SK-N-SH (cell line): ENCODE measurements at regions not wholly inside any gene's neighbourhood (a gene's known extent, or its start where the extent isn't known, plus 50 kb on each side); places are given as distances from the start of the nearest gene placed in this dataset.

Source experiments
- CHD2 ChIP-seq: fragments of 150-350 bp; IDR thresholded peaks from 2 replicates; pipeline ENCODE4 v1.6.1; 2018; ENCODE audit warnings: low read length; ENCODE audit not compliant: partially characterized antibody
- ELF1 ChIP-seq: IDR thresholded peaks from 2 replicates; pipeline ENCODE4 v1.4.0; 2012
- EZH2phosphoT487 ChIP-seq: fragments of 200-600 bp; sonication (generic); IDR thresholded peaks from 2 replicates; pipeline ENCODE4 v1.6.1; 2017; ENCODE audit warnings: low read depth, mixed run types, mild to moderate bottlenecking, antibody characterized with exemption, moderate library complexity, borderline replicate concordance
- FOSL2 ChIP-seq: IDR thresholded peaks from 2 replicates; pipeline ENCODE4 v1.4.0; 2012; ENCODE audit warnings: low read depth, mild to moderate bottlenecking, moderate library complexity, borderline replicate concordance
- FOXJ3 ChIP-seq: sonication (generic); formaldehyde crosslinking; IDR thresholded peaks from 2 replicates; pipeline ENCODE4 v1.5.1; 2020; ENCODE audit warnings: mild to moderate bottlenecking, missing genetic modification reagents
- FOXM1 ChIP-seq: IDR thresholded peaks from 2 replicates; pipeline ENCODE4 v1.4.0; 2012; ENCODE audit warnings: low read depth, mild to moderate bottlenecking
- GABPA ChIP-seq: IDR thresholded peaks from 2 replicates; pipeline ENCODE4 v1.4.0; 2012; ENCODE audit warnings: low read depth, mild to moderate bottlenecking
- JUND ChIP-seq: IDR thresholded peaks from 2 replicates; pipeline ENCODE4 v1.4.0; 2012
- YY1 ChIP-seq: IDR thresholded peaks from 2 replicates; pipeline ENCODE4 v1.4.0; 2012; ENCODE audit warnings: low read depth, mild to moderate bottlenecking
- TF ChIP-seq, protein P1 (sequence below): fragments of 200-600 bp; sonication (generic); IDR thresholded peaks from 2 replicates; pipeline ENCODE4 v1.6.1; 2017; ENCODE audit warnings: antibody characterized with exemption, mild to moderate bottlenecking, moderate library complexity
- TF ChIP-seq, protein P2 (sequence below): IDR thresholded peaks from 2 replicates; pipeline ENCODE4 v1.4.0; 2012; ENCODE audit warnings: low read depth
- TF ChIP-seq, protein P3 (sequence below): IDR thresholded peaks from 2 replicates; pipeline ENCODE4 v1.4.0; 2012; ENCODE audit warnings: low read depth, borderline replicate concordance
- TF ChIP-seq, protein P4 (sequence below): IDR thresholded peaks from 2 replicates; pipeline ENCODE4; 2012
- TF ChIP-seq, protein P5 (sequence below): IDR thresholded peaks from 2 replicates; pipeline ENCODE4 v1.4.0; 2012; ENCODE audit warnings: low read depth, borderline replicate concordance

DNA sequence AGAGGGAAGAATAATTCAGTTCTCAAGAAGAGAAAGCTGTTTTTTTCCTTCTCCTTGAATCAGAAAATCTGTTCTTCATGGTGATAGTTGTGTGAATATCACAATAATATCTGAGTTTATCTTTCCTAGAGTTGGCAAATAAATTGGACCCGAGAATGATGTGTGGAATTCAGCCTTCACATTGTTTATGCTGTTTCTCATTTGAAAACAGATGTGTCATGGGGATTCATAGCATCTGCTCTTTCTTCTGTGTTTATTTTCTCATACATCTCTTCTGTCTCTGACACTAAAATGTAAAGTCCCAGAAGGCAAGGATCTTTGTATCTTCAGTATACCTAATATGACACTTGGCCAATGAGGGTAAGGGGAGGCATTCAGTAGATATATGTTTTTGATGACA, 103.6 kb upstream of the SGK1 start:
- TF ChIP-seq, protein P1, sequence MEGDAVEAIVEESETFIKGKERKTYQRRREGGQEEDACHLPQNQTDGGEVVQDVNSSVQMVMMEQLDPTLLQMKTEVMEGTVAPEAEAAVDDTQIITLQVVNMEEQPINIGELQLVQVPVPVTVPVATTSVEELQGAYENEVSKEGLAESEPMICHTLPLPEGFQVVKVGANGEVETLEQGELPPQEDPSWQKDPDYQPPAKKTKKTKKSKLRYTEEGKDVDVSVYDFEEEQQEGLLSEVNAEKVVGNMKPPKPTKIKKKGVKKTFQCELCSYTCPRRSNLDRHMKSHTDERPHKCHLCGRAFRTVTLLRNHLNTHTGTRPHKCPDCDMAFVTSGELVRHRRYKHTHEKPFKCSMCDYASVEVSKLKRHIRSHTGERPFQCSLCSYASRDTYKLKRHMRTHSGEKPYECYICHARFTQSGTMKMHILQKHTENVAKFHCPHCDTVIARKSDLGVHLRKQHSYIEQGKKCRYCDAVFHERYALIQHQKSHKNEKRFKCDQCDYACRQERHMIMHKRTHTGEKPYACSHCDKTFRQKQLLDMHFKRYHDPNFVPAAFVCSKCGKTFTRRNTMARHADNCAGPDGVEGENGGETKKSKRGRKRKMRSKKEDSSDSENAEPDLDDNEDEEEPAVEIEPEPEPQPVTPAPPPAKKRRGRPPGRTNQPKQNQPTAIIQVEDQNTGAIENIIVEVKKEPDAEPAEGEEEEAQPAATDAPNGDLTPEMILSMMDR: no peak
- no peak for TF ChIP-seq FOXJ3 (CRISPR knock-in tag)
- TF ChIP-seq CHD2: no peak
- no peak for TF ChIP-seq FOXM1
- TF ChIP-seq YY1: no peak
- TF ChIP-seq, protein P2, sequence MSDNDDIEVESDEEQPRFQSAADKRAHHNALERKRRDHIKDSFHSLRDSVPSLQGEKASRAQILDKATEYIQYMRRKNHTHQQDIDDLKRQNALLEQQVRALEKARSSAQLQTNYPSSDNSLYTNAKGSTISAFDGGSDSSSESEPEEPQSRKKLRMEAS: no peak
- no peak for TF ChIP-seq EZH2phosphoT487
- no peak for TF ChIP-seq GABPA
- TF ChIP-seq, protein P3, sequence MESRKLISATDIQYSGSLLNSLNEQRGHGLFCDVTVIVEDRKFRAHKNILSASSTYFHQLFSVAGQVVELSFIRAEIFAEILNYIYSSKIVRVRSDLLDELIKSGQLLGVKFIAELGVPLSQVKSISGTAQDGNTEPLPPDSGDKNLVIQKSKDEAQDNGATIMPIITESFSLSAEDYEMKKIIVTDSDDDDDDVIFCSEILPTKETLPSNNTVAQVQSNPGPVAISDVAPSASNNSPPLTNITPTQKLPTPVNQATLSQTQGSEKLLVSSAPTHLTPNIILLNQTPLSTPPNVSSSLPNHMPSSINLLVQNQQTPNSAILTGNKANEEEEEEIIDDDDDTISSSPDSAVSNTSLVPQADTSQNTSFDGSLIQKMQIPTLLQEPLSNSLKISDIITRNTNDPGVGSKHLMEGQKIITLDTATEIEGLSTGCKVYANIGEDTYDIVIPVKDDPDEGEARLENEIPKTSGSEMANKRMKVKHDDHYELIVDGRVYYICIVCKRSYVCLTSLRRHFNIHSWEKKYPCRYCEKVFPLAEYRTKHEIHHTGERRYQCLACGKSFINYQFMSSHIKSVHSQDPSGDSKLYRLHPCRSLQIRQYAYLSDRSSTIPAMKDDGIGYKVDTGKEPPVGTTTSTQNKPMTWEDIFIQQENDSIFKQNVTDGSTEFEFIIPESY: no peak
- TF ChIP-seq JUND: no peak
- no peak for TF ChIP-seq ELF1
- TF ChIP-seq, protein P4, sequence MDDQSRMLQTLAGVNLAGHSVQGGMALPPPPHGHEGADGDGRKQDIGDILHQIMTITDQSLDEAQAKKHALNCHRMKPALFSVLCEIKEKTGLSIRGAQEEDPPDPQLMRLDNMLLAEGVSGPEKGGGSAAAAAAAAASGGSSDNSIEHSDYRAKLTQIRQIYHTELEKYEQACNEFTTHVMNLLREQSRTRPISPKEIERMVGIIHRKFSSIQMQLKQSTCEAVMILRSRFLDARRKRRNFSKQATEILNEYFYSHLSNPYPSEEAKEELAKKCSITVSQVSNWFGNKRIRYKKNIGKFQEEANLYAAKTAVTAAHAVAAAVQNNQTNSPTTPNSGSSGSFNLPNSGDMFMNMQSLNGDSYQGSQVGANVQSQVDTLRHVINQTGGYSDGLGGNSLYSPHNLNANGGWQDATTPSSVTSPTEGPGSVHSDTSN: 0 out of 2 replicates have a peak, but pooled peaks have one; percentile 11
- TF ChIP-seq, protein P5, sequence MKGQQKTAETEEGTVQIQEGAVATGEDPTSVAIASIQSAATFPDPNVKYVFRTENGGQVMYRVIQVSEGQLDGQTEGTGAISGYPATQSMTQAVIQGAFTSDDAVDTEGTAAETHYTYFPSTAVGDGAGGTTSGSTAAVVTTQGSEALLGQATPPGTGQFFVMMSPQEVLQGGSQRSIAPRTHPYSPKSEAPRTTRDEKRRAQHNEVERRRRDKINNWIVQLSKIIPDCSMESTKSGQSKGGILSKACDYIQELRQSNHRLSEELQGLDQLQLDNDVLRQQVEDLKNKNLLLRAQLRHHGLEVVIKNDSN: no peak
- TF ChIP-seq FOSL2: no peak
